ENCODE measurements at regions not wholly inside any gene's neighbourhood (a gene's known extent, or its start where the extent isn't known, plus 50 kb on each side); places are given as distances from the start of the nearest gene placed in this dataset.

DNA sequence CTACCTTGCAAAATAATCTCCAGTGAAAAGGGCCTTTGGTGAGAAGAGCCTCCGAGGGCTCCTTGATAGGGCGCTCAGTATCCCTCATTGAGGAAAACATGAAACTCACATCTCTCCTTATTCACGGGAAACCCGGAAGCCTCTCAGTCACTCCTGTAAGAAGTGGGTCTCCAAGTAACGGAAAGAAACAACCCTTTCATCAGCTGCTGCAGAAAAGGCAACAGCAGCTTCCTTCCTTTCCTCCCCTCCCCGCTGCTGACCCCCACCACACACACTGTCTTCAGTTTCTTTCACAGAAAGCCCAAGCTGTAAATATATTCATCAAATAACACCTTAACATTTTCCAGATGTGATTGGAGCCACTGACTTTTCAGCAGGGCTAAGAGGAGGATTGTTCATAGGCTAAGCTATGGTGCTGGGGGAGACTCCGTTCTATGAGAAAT, 81.4 kb downstream of the C9orf152 start:
- TF ChIP-seq POLR2A (IDR thresholded peaks at IDR 0.05; ENCODE audit: low read length) (no peak), GATA1 (IDR thresholded peaks at IDR 0.05; ENCODE audit: low read depth, low read length) (no peak)
